OCI-LY7 (cell line): ENCODE measurements at regions not wholly inside any gene's neighbourhood (a gene's known extent, or its start where the extent isn't known, plus 50 kb on each side); places are given as distances from the start of the nearest gene placed in this dataset.
A peak's percentile ranks its signal among the peaks of the same experiment; 100 is the strongest.

Experiments
- BruUV-seq: library from RNA; stranded (reverse); fragments of 400-500 nt; replicated peaks from 2 replicates; lab custom pipeline; 2021; lab: Mats Ljungman, UMichigan
- CTCF ChIA-PET: fragments of 300-600 bp; sonication (Branson Sonifier 250); formaldehyde crosslinking; loops from one replicate; lab custom pipeline; 2022; ENCODE audit warnings: antibody characterized with exemption; ENCODE audit not compliant: unreplicated experiment; lab: Charles Lee
- POLR2A ChIA-PET: fragments of 300-600 bp; sonication (Branson Sonifier 250); formaldehyde crosslinking; loops from one replicate; lab custom pipeline; 2022; ENCODE audit warnings: antibody characterized with exemption; lab: Charles Lee
- DNase-seq: peaks from one replicate; pipeline ENCODE4 v3.0.0-alpha.2; 2015; ENCODE audit warnings: low spot score
- H2AFZ ChIP-seq: fragments of 200-600 bp; sonication (generic), shearing (Covaris generic); 2 replicates; pipeline ENCODE4 v1.6.1; 2014; ENCODE audit warnings: mild to moderate bottlenecking, antibody characterized with exemption, low read length, moderate library complexity
- H3K27ac ChIP-seq: fragments of 200-600 bp; sonication (generic); 2 replicates; pipeline ENCODE4 v1.5.1; 2014; ENCODE audit warnings: mixed run types, low read depth, mild to moderate bottlenecking, moderate library complexity, low read length, inconsistent platforms; ENCODE audit not compliant: poor library complexity, severe bottlenecking
- H3K36me3 ChIP-seq: fragments of 200-600 bp; sonication (generic); 2 replicates; pipeline ENCODE4 v1.6.1; 2014; ENCODE audit warnings: mild to moderate bottlenecking, antibody characterized with exemption, low read length, moderate library complexity, mixed read lengths; ENCODE audit not compliant: insufficient read depth
- H3K4me1 ChIP-seq: fragments of 200-600 bp; sonication (generic); 2 replicates; pipeline ENCODE4 v1.5.1; 2014; ENCODE audit warnings: mild to moderate bottlenecking, low read length; ENCODE audit not compliant: insufficient read depth, poor library complexity, severe bottlenecking
- H3K4me2 ChIP-seq: fragments of 200-600 bp; sonication (generic); 2 replicates; pipeline ENCODE4 v1.6.1; 2014; ENCODE audit warnings: mild to moderate bottlenecking, low read length
- H3K4me3 ChIP-seq: fragments of 200-600 bp; sonication (generic); 2 replicates; pipeline ENCODE4 v1.5.1; 2014; ENCODE audit warnings: mild to moderate bottlenecking, low read depth, low read length; ENCODE audit not compliant: poor library complexity, severe bottlenecking
- H3K79me2 ChIP-seq: fragments of 200-600 bp; sonication (generic); 2 replicates; pipeline ENCODE4 v1.6.1; 2016; ENCODE audit warnings: low read depth, mild to moderate bottlenecking, low read length, moderate library complexity, mixed read lengths; ENCODE audit not compliant: insufficient read depth
- H3K9me2 ChIP-seq: fragments of 200-600 bp; sonication (generic); 2 replicates; pipeline ENCODE4 v1.6.1; 2016; ENCODE audit warnings: mild to moderate bottlenecking, low read length, mixed read lengths; ENCODE audit not compliant: insufficient read depth
- H3K9me3 ChIP-seq: fragments of 200-600 bp; sonication (generic); 2 replicates; pipeline ENCODE4 v1.6.1; 2014; ENCODE audit warnings: mild to moderate bottlenecking, mixed run types, low read length, mixed read lengths
- H4K20me1 ChIP-seq: fragments of 200-600 bp; sonication (generic); 2 replicates; pipeline ENCODE4 v1.6.1; 2014; ENCODE audit warnings: mild to moderate bottlenecking, antibody characterized with exemption, low read length, moderate library complexity, mixed read lengths; ENCODE audit not compliant: insufficient read depth
- EZH2phosphoT487 ChIP-seq: fragments of 200-600 bp; sonication (generic); IDR thresholded peaks from 2 replicates; pipeline ENCODE4 v1.6.1; 2018; ENCODE audit warnings: low read depth, borderline replicate concordance, mild to moderate bottlenecking, mixed run types, antibody characterized with exemption, low read length, moderate library complexity, mixed read lengths
- intact Hi-C: fragments of 100-400 bp; cut with micrococcal nuclease; formaldehyde crosslinking; loops from one replicate; pipeline ENCODE4 v1.10.0; 2022; ENCODE audit not compliant: unreplicated experiment
- TF ChIP-seq, protein P1 (sequence below): fragments of 200-600 bp; sonication (generic); conservative IDR thresholded peaks from 2 replicates; pipeline ENCODE4 v1.5.1; 2014; ENCODE audit warnings: mild to moderate bottlenecking, antibody characterized with exemption, low read length, moderate library complexity, mixed read lengths

DNA sequence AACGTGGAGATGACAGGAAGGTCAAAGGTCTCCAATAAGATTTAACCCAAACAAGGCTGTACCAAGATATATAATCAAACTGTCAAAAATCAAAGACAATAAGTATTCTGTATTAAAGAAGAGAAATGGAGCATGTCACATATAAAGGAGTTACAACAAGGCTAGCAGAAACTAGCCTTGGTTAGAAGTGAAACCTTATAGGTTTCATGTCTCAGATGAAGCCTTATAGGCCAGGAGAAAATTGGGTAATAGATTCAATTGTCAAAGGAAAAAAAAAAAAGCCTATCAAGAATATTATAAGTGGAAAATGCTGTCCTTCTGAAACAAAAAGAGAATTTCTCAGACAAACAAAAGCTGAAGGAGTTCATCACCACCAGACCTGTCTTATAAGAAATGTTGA is 419.4 kb downstream of the CDH11 start:
- Histone ChIP-seq H3K9me2 (no peaks in the 10 kb centered on the region), H3K4me2 (no peak overlapping the region), H3K79me2 (no peaks in the 10 kb centered on the region), H3K4me3 (no peak overlapping the region), H3K9me3 (no peaks in the 10 kb centered on the region), H3K36me3 (no peaks in the 10 kb centered on the region), H3K27ac (no peak overlapping the region), H4K20me1 (no peaks in the 10 kb centered on the region), H3K4me1 (no peaks in the 10 kb centered on the region), H2AFZ (no peak overlapping the region)
- TF ChIP-seq, protein P1, sequence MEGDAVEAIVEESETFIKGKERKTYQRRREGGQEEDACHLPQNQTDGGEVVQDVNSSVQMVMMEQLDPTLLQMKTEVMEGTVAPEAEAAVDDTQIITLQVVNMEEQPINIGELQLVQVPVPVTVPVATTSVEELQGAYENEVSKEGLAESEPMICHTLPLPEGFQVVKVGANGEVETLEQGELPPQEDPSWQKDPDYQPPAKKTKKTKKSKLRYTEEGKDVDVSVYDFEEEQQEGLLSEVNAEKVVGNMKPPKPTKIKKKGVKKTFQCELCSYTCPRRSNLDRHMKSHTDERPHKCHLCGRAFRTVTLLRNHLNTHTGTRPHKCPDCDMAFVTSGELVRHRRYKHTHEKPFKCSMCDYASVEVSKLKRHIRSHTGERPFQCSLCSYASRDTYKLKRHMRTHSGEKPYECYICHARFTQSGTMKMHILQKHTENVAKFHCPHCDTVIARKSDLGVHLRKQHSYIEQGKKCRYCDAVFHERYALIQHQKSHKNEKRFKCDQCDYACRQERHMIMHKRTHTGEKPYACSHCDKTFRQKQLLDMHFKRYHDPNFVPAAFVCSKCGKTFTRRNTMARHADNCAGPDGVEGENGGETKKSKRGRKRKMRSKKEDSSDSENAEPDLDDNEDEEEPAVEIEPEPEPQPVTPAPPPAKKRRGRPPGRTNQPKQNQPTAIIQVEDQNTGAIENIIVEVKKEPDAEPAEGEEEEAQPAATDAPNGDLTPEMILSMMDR, result no peak
- no peak for TF ChIP-seq EZH2phosphoT487
- no TSS peak for BruUV-seq
- ChIA-PET CTCF (no interaction called here), POLR2A (interaction anchor here (0.8 to 1.0 kb wide), 2 partner anchors 10 to 569 kb away, joined by 3 read pairs; no protein-coding TSS in a partner anchor)
- no peak for DNase-seq
- intact Hi-C loops, result no loop called here

DNA sequence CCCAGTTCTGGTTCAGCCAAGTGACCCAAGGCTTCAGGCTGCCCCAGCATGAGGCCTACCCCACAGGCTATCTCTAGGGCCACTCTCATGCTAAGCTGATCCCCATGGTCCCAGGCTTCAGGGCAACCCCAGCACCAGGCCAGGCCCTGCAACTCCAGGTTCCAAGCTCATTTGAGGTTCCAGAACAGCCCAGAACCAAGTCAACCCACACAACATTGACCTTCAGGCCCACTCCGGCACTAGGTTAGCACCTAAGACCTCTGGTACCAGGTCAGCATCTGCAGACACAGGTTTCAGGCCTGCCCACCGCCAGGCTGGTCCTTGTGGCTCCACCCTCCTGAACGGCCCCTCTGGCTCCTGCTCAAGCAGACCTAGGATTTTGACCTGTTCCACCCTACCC is 421.2 kb downstream of the CDH11 start:
- no peaks in the 10 kb centered on the region for H4K20me1 ChIP-seq
- no peak overlapping the region for H3K4me3 ChIP-seq
- H3K79me2 ChIP-seq, result no peaks in the 10 kb centered on the region
- ChIA-PET CTCF (no interaction called here), POLR2A (interaction anchor here (1.0 kb wide), 1 partner anchor 24 kb away, joined by 3 read pairs; no protein-coding TSS in a partner anchor)
- TF ChIP-seq EZH2phosphoT487, result no peak
- TF ChIP-seq, protein P1, result no peak
- H3K9me2 ChIP-seq, result no peaks in the 10 kb centered on the region
- no peak overlapping the region for H3K4me2 ChIP-seq
- H3K36me3 ChIP-seq, result no peaks in the 10 kb centered on the region
- BruUV-seq, result no TSS peak
- intact Hi-C loops, result no loop called here
- H3K27ac ChIP-seq, result no peak overlapping the region
- H2AFZ ChIP-seq, result no peak overlapping the region
- DNase-seq, result no peak
- no peaks in the 10 kb centered on the region for H3K9me3 ChIP-seq
- H3K4me1 ChIP-seq, result no peaks in the 10 kb centered on the region

DNA sequence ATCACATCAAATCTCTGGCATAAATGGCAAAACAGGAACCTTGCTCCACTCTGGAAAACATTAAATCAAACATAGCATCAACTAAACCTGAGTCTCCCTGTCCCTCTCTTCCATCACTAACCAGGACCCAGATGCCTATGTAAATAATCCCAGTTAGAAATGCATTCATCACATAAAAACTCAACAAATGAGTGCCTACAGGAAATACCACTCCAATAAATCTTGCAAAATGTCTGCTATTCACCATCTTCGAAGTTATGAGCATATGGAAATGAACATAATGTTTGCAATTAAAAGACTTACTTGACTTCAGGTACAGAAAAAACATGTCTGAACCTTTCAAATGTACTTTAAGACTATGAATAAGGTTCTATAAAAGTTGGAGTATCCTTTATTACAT is 425.0 kb downstream of the CDH11 start:
- Histone ChIP-seq H3K9me2 (no peaks in the 10 kb centered on the region), H3K36me3 (no peaks in the 10 kb centered on the region), H3K9me3 (no peaks in the 10 kb centered on the region), H3K4me1 (no peaks in the 10 kb centered on the region), H3K4me2 (no peak overlapping the region), H3K79me2 (no peaks in the 10 kb centered on the region), H2AFZ (peak overlapping the region; percentile 20; the same call in 1 of the 2 replicates), H3K4me3 (no peak overlapping the region), H4K20me1 (no peaks in the 10 kb centered on the region), H3K27ac (no peak overlapping the region)
- POLR2A ChIA-PET, result interaction anchor here (0.7 to 0.8 kb wide), 2 partner anchors 12 to 673 kb away, joined by 3 read pairs; no protein-coding TSS in a partner anchor
- intact Hi-C loops, result no loop called here
- BruUV-seq, result no TSS peak
- CTCF ChIA-PET, result no interaction called here
- TF ChIP-seq, protein P1, result no peak
- TF ChIP-seq EZH2phosphoT487, result no peak
- DNase-seq, result no peak
